ENCODE measurements at regions not wholly inside any gene's neighbourhood (a gene's known extent, or its start where the extent isn't known, plus 50 kb on each side); places are given as distances from the start of the nearest gene placed in this dataset.

DNA sequence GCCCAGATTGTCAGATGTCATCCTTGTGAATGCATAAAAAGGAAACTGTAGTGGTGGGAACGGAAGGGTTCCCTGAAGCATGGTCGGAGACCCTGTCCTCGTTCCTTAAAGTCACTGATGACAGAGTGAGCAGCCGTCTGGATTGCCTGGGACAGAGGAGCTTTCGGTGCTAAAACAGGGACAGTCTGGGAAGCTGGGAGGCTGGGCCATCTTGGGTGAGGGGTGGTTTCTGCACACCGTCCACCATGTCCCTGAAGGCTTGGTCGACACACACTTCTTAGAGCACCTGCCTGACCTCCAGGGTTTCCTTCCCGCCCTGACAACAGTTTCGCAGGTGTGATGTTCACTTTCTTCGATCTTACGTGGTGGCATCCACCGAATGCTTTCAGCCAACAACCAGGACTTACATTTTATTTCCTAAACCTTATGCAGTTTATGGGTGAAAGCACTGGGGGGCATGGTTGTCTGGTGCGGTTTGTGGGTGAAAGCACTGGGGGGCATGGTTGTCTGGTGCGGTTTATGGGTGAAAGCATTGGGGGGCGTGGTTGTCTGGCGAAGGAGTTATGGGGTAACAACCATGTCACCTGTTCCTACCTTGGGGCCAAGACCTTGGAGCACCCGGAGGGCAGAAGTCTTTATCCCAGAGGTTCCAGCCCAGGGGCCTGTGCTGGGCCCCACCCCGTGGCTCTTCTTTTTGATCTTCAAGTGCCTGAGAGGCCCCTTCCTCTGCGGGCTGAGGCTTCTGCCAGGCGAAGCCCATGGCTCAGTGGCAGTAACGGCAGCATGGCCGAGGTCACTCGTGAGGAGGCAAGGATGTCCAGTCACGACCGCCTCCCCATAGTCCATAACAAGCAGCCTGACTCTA is 81.7 kb upstream of the FRMD1 start:
- Histone ChIP-seq H3K36me3 (replicated peaks in 1 of 2; ENCODE audit: insufficient read depth in 1 of 2, low read depth in 2 of 2) (no peaks in the 10 kb centered on the region), H3K27ac (no peak overlapping the region), H3K9me3 (no peaks in the 10 kb centered on the region), H3K27me3 (no peaks in the 10 kb centered on the region), H3K4me3 (no peak overlapping the region), H3K4me1 (peaks cover 8% of the 10 kb centered on the region)
- intact Hi-C loops (cut with DNase I): no loop called here
- DNase-seq: no peak
- ATAC-seq: no peak
- WGBS, 2 donors: 86 to 90% methylated on average over 20 to 25 of the region's 25 CpGs
- TF ChIP-seq, protein P1, sequence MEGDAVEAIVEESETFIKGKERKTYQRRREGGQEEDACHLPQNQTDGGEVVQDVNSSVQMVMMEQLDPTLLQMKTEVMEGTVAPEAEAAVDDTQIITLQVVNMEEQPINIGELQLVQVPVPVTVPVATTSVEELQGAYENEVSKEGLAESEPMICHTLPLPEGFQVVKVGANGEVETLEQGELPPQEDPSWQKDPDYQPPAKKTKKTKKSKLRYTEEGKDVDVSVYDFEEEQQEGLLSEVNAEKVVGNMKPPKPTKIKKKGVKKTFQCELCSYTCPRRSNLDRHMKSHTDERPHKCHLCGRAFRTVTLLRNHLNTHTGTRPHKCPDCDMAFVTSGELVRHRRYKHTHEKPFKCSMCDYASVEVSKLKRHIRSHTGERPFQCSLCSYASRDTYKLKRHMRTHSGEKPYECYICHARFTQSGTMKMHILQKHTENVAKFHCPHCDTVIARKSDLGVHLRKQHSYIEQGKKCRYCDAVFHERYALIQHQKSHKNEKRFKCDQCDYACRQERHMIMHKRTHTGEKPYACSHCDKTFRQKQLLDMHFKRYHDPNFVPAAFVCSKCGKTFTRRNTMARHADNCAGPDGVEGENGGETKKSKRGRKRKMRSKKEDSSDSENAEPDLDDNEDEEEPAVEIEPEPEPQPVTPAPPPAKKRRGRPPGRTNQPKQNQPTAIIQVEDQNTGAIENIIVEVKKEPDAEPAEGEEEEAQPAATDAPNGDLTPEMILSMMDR (IDR thresholded peaks at IDR 0.05): no peak

DNA sequence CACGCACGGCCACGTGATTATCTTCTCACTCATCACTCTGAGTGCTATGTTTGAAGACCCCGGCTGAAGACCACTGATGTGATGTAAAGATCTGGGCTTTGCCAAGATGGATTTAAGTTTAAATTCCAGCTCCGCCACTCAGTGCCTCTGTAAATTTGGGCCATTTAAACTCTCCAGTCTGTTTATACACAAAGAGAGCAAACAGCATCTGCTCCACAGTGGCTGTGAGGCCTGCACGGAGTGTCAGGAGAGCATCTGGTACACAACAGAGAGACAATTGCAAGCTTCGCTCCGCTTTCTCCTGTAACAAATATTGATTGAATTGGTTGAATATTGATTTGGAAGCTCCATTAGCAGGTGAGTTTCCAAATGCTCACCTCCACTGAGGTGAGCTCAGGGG is 80.5 kb upstream of the FRMD1 start:
- Histone ChIP-seq H3K27me3 (no peaks in the 10 kb centered on the region), H3K4me1 (peaks cover 8% of the 10 kb centered on the region), H3K4me3 (no peak overlapping the region), H3K9me3 (no peaks in the 10 kb centered on the region), H3K27ac (no peak overlapping the region), H3K36me3 (replicated peaks in 1 of 2; ENCODE audit: insufficient read depth in 1 of 2, low read depth in 2 of 2) (no peaks in the 10 kb centered on the region)
- intact Hi-C loops (cut with DNase I): loop anchor here (10.0 kb wide), 1 partner anchor 195 kb away; no protein-coding TSS in a partner anchor
- 93 to 99% methylated on average over 8 of the region's 8 CpGs for WGBS, 2 donors
- ATAC-seq (no peak), DNase-seq (no peak)
- TF ChIP-seq, protein P1 (IDR thresholded peaks at IDR 0.05): no peak
- no peak for TF ChIP-seq POLR2A (IDR thresholded peaks at IDR 0.05)

DNA sequence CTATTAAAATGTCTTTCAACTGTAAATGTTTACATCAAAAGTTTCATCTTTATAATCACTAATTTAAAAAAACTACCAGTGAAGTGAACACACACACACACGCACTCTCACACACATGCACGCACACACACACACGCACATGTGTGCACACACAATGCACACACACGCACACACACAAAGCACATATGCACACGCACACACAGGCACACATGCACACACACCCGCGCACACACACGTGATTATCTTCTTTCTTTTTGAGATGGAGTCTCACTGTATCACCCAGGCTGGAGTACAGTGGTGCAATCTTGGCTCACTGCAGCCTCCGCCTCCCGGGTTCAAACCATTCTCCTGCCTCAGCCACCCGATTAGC is 80.0 kb upstream of the FRMD1 start:
- H3K4me1 ChIP-seq: peaks cover 8% of the 10 kb centered on the region
- intact Hi-C loops (cut with DNase I): loop anchor here (10.0 kb wide), 1 partner anchor 196 kb away; no protein-coding TSS in a partner anchor
- WGBS, 2 donors: 84 to 85% methylated on average over 11 of the region's 11 CpGs
- TF ChIP-seq, protein P1 (IDR thresholded peaks at IDR 0.05): no peak
- no peak for TF ChIP-seq POLR2A (IDR thresholded peaks at IDR 0.05)
- DNase-seq (no peak), ATAC-seq (no peak)
- H3K27ac ChIP-seq: no peak overlapping the region
- H3K36me3 ChIP-seq (replicated peaks in 1 of 2; ENCODE audit: insufficient read depth in 1 of 2, low read depth in 2 of 2): no peaks in the 10 kb centered on the region
- H3K27me3 ChIP-seq: no peaks in the 10 kb centered on the region
- H3K4me3 ChIP-seq: no peak overlapping the region
- no peaks in the 10 kb centered on the region for H3K9me3 ChIP-seq

DNA sequence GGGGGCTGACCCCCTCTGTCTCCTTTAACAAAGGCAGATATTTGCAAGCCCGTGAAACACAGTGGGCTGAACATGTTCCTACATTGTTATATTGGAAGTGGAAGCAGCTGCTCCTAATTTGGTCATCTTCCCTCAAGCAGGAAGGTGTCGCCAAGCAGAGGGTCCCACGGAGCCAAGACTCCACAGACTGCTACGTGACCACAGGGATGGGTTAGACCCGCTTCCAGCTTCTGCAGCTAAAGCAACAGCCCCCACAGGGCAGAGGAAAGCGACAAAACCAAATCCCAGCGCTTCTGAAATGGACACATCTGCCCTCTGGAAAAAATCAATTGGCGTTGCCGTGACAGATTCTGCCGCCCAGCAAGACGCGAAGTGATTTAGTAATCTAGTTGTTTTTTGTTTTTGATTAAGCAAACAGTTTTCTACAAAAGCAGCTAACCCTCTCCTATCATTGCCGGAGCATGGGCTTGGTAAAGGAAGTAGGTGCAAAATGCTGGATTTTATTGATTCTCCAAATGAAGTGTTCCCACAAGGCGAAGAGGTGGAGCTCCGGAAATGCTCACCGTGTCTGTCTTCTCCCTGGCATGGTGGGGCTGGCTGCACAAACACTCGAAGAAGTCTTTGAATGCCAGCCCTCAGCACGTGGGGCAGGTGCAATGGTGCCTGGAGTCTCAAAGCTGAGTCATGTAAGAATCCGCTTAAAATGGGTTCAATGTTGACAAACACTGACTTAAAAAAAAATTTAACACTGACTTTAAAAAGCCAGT is 79.4 kb upstream of the FRMD1 start:
- Histone ChIP-seq H3K4me3 (no peak overlapping the region), H3K27me3 (no peaks in the 10 kb centered on the region), H3K9me3 (no peaks in the 10 kb centered on the region), H3K4me1 (peaks cover 8% of the 10 kb centered on the region), H3K27ac (no peak overlapping the region), H3K36me3 (replicated peaks in 1 of 2; ENCODE audit: insufficient read depth in 1 of 2, low read depth in 2 of 2) (no peaks in the 10 kb centered on the region)
- WGBS, 2 donors: 4 to 17% methylated on average over 16 to 19 of the region's 19 CpGs
- DNase-seq (no peak), ATAC-seq (peak; percentile 30)
- intact Hi-C loops (cut with DNase I): loop anchor here (10.0 kb wide), 1 partner anchor 196 kb away; no protein-coding TSS in a partner anchor
- no peak for TF ChIP-seq POLR2A (IDR thresholded peaks at IDR 0.05)
- TF ChIP-seq, protein P1 (IDR thresholded peaks at IDR 0.05): no peak

Data from body of pancreas (tissue), 4 donors.